ENCODE measurements at regions not wholly inside any gene's neighbourhood (a gene's known extent, or its start where the extent isn't known, plus 50 kb on each side); places are given as distances from the start of the nearest gene placed in this dataset.
"Not testable (repeated sequence)": the region's sequence is repeated elsewhere in the genome, so short reads cannot be mapped to it uniquely, and the experiment has no call there.

- TF ChIP-seq CTCF, POLR2A (IDR thresholded peaks at IDR 0.05): not testable (repeated sequence)
Observed at GRCh38 chr15:101953993-101954392, 142.0 kb downstream of the OR4F15 start.
